OCI-LY7 (cell line): ENCODE measurements at regions not wholly inside any gene's neighbourhood (a gene's known extent, or its start where the extent isn't known, plus 50 kb on each side); places are given as distances from the start of the nearest gene placed in this dataset.

Experiments used
- EZH2phosphoT487 ChIP-seq: fragments of 200-600 bp; sonication (generic); IDR thresholded peaks from 2 replicates; pipeline ENCODE4 v1.6.1; 2018; ENCODE audit warnings: low read depth, borderline replicate concordance, mild to moderate bottlenecking, mixed run types, antibody characterized with exemption, low read length, moderate library complexity, mixed read lengths
- TF ChIP-seq, protein P1 (sequence below): fragments of 200-600 bp; sonication (generic); conservative IDR thresholded peaks from 2 replicates; pipeline ENCODE4 v1.5.1; 2014; ENCODE audit warnings: mild to moderate bottlenecking, antibody characterized with exemption, low read length, moderate library complexity, mixed read lengths

DNA sequence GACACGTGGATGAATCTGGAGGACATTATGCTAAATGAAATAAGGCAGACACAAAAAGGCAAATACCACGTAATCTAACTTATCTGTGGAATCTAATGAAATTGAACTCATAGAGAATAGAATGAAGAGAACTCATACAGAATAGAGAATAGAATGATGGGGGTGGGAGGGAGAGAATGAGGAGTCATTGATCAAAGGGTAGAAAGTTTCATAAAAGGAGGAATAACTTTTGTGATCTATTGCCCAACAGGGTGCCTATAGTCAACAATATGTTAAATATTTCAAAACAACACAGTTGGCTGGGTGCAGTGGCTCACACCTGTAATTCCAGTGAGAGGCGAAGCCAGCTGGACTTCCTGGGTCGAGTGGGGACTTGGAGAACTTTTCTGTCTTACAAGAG lies 54.9 kb upstream of the ZNF169 start:
- TF ChIP-seq, protein P1, sequence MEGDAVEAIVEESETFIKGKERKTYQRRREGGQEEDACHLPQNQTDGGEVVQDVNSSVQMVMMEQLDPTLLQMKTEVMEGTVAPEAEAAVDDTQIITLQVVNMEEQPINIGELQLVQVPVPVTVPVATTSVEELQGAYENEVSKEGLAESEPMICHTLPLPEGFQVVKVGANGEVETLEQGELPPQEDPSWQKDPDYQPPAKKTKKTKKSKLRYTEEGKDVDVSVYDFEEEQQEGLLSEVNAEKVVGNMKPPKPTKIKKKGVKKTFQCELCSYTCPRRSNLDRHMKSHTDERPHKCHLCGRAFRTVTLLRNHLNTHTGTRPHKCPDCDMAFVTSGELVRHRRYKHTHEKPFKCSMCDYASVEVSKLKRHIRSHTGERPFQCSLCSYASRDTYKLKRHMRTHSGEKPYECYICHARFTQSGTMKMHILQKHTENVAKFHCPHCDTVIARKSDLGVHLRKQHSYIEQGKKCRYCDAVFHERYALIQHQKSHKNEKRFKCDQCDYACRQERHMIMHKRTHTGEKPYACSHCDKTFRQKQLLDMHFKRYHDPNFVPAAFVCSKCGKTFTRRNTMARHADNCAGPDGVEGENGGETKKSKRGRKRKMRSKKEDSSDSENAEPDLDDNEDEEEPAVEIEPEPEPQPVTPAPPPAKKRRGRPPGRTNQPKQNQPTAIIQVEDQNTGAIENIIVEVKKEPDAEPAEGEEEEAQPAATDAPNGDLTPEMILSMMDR = no peak
- no peak for TF ChIP-seq EZH2phosphoT487
